Endothelial cell of umbilical vein (primary cell): ENCODE measurements at regions not wholly inside any gene's neighbourhood (a gene's known extent, or its start where the extent isn't known, plus 50 kb on each side); places are given as distances from the start of the nearest gene placed in this dataset.

Source experiments
- BruUV-seq: library from RNA; stranded (reverse); fragments of 400-500 nt; replicated peaks from 2 replicates; lab custom pipeline; 2021; lab: Mats Ljungman, UMichigan
- CTCF ChIA-PET: fragments of 300-600, 350-600 bp; sonication (Branson Sonifier 250); formaldehyde crosslinking; loops from one replicate; lab custom pipeline; 2021; ENCODE audit warnings: antibody characterized with exemption, inconsistent platforms; lab: Charles Lee
- POLR2A ChIA-PET: fragments of 300-600, 350-600 bp; sonication (Branson Sonifier 250); formaldehyde crosslinking; loops from one replicate; lab custom pipeline; 2021; ENCODE audit warnings: antibody characterized with exemption, inconsistent platforms; lab: Charles Lee
- DNase-seq: peaks from one replicate; pipeline ENCODE4 v3.0.0-alpha.2; 2011; ENCODE audit warnings: low read depth, low spot score
- FAIRE-seq: peaks from 2 replicates; lab custom pipeline; 2011; peaks lifted over from hg19 to GRCh38; lab: Jason Lieb, UNC
- H2AFZ ChIP-seq: 2 replicates; pipeline ENCODE4 v1.6.0; 2012; ENCODE audit warnings: low read depth, low read length, control low read depth, inconsistent platforms
- H3K27ac ChIP-seq: 2 replicates; pipeline ENCODE4 v1.5.1; 2011; ENCODE audit warnings: low read depth, mild to moderate bottlenecking, control low read depth, low read length, moderate library complexity; ENCODE audit not compliant: insufficient read depth
- H3K27me3 ChIP-seq, 2 experiments: 2 replicates each; pipeline versions ENCODE4 v1.6.0 to v1.6.1; 2011; ENCODE audit warnings: low read length in 2 of 2, mixed read lengths in 1 of 2; ENCODE audit not compliant: control insufficient read depth in 2 of 2, insufficient read depth in 2 of 2
- H3K36me3 ChIP-seq, 2 experiments: 2 replicates in 1 of 2; 3 replicates in 1 of 2; pipeline ENCODE4 v1.5.1; 2011; ENCODE audit warnings: low read length in 2 of 2, mild to moderate bottlenecking in 1 of 2, moderate library complexity in 1 of 2; ENCODE audit not compliant: control insufficient read depth in 2 of 2, insufficient read depth in 2 of 2; ENCODE audit errors: extremely low read depth in 1 of 2
- H3K4me1 ChIP-seq: 3 replicates; pipeline ENCODE4 v1.5.1; 2011; ENCODE audit warnings: mild to moderate bottlenecking, low read length; ENCODE audit not compliant: control insufficient read depth, insufficient read depth; ENCODE audit errors: extremely low read depth
- H3K4me2 ChIP-seq: 2 replicates; pipeline ENCODE4 v1.6.1; 2011; ENCODE audit warnings: low read length, control low read depth, mixed read lengths; ENCODE audit not compliant: insufficient read depth
- H3K4me3 ChIP-seq, 3 experiments: fragments of 200-600 bp in 1 of 3; sonication (generic), shearing (Covaris generic) in 1 of 3; replicated peaks in 1 of 3; 2 replicates each; pipeline ENCODE4 v1.5.1; 2011 to 2016; ENCODE audit warnings: control low read depth in 3 of 3, low read length in 3 of 3, mild to moderate bottlenecking in 2 of 3, inconsistent platforms in 1 of 3, low read depth in 1 of 3, moderate library complexity in 1 of 3; ENCODE audit not compliant: insufficient read depth in 1 of 3
- H3K79me2 ChIP-seq: 2 replicates; pipeline ENCODE4 v1.6.0; 2012; ENCODE audit warnings: low read length, inconsistent platforms; ENCODE audit not compliant: control insufficient read depth, insufficient read depth
- H3K9ac ChIP-seq: replicated peaks from 2 replicates; pipeline ENCODE3; 2011; ENCODE audit warnings: low read length, control low read depth; ENCODE audit not compliant: insufficient read depth; ENCODE audit errors: extremely low read depth
- H3K9me1 ChIP-seq: replicated peaks from 3 replicates; pipeline ENCODE4 v1.6.0; 2011; ENCODE audit warnings: mild to moderate bottlenecking, low read length; ENCODE audit not compliant: control insufficient read depth, insufficient read depth; ENCODE audit errors: extremely low read depth
- H3K9me3 ChIP-seq: replicated peaks from 2 replicates; pipeline ENCODE4 v1.5.1; 2012; ENCODE audit warnings: low read length, inconsistent platforms; ENCODE audit not compliant: control insufficient read depth, insufficient read depth
- H4K20me1 ChIP-seq: replicated peaks from 2 replicates; pipeline ENCODE3; 2011; ENCODE audit warnings: mild to moderate bottlenecking, low read length; ENCODE audit not compliant: control insufficient read depth, insufficient read depth; ENCODE audit errors: extremely low read depth
- CTCF ChIP-seq, 2 donors: IDR thresholded peaks; 1 replicate in 1 of 2; 2 replicates in 1 of 2; pipeline ENCODE4 v1.5.1; 2011; ENCODE audit warnings: low read length in 2 of 2, mild to moderate bottlenecking in 2 of 2, moderate library complexity in 2 of 2, control low read depth in 1 of 2, inconsistent platforms in 1 of 2, low read depth in 1 of 2; ENCODE audit not compliant: insufficient read depth in 1 of 2; ENCODE audit errors: extremely low read depth in 1 of 2
- FOS ChIP-seq: IDR thresholded peaks from 2 replicates; pipeline ENCODE4 v1.6.1; 2011; ENCODE audit warnings: mild to moderate bottlenecking, low read length, moderate library complexity, borderline replicate concordance; ENCODE audit not compliant: insufficient read depth
- GATA2 ChIP-seq: IDR thresholded peaks from 2 replicates; pipeline ENCODE4 v1.7.0; 2011; ENCODE audit warnings: low read depth, mild to moderate bottlenecking, moderate library complexity, mixed read lengths, low read length; ENCODE audit not compliant: insufficient read length, insufficient read depth
- JUN ChIP-seq: IDR thresholded peaks from 2 replicates; pipeline ENCODE4 v1.6.1; 2011; ENCODE audit warnings: borderline replicate concordance, low read depth; ENCODE audit not compliant: insufficient read length, insufficient read depth
- MYC ChIP-seq: IDR thresholded peaks from one replicate; pipeline ENCODE4 v1.6.1; 2011; ENCODE audit warnings: mild to moderate bottlenecking, low read depth, low read length
- POLR2AphosphoS5 ChIP-seq: IDR thresholded peaks from 2 replicates; pipeline ENCODE4 v1.6.1; 2012; ENCODE audit warnings: low read depth, mild to moderate bottlenecking, control low read depth, low read length, moderate library complexity; ENCODE audit not compliant: insufficient read depth
- dilution Hi-C: fragments of 300-500 bp; cut with MboI; formaldehyde crosslinking; loops from one replicate; pipeline ENCODE4 v1.15.0; 2019; ENCODE audit warnings: low sequenced_read_pairs; ENCODE audit not compliant: extremely low pct_ligation_motif_present
- intact Hi-C: fragments of 100-400 bp; cut with micrococcal nuclease; formaldehyde crosslinking; loops from one replicate; pipeline ENCODE4 v1.10.0; 2022
- TF ChIP-seq, protein P1 (sequence below): IDR thresholded peaks from 2 replicates; pipeline ENCODE4 v1.6.1; 2011; ENCODE audit not compliant: insufficient read depth, insufficient read length

DNA sequence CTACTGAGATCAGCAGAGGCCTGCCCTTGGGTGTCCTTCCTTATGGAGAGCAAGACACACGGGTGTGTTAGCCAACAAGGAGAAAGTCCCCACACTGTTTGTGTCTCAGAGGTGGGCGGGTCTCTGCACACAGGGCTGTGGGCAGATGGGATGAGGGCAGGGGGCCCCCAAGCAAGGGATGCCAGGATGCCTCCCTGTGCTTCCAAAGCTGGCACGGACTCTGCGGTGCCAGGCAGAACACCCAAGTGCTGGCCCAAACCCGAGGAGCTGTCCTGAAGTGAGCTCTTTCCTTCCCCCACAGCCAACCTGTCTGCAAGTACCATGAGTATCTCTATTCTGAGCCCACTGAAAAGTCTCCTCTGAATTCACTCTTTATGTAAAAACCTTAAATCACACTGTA, 273.3 kb downstream of the CTTN start:
- no peaks in the 10 kb centered on the region for H3K27me3 ChIP-seq
- H3K9me3 ChIP-seq = no peaks in the 10 kb centered on the region
- H4K20me1 ChIP-seq = no peaks in the 10 kb centered on the region
- dilution Hi-C loops = no loop called here
- no peak overlapping the region for H3K4me2 ChIP-seq
- ChIA-PET CTCF (no interaction called here), POLR2A (no interaction called here)
- no peak overlapping the region for H3K27ac ChIP-seq
- H3K4me1 ChIP-seq = no peaks in the 10 kb centered on the region
- intact Hi-C loops = no loop called here
- H3K4me3 ChIP-seq = no peak overlapping the region
- no peaks in the 10 kb centered on the region for H3K79me2 ChIP-seq
- no TSS peak for BruUV-seq
- no peaks in the 10 kb centered on the region for H3K9me1 ChIP-seq
- H3K36me3 ChIP-seq = no peaks in the 10 kb centered on the region
- FAIRE-seq = no peak
- TF ChIP-seq POLR2AphosphoS5 (no peak), JUN (no peak), CTCF (IDR thresholded peaks at IDR 0.05; ENCODE audit: extremely low read depth in 1 of 2, insufficient read depth in 1 of 2, low read depth in 1 of 2, low read length in 2 of 2) (no peak), GATA2 (no peak), FOS (no peak), MYC (no peak)
- TF ChIP-seq, protein P1, sequence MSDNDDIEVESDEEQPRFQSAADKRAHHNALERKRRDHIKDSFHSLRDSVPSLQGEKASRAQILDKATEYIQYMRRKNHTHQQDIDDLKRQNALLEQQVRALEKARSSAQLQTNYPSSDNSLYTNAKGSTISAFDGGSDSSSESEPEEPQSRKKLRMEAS = no peak
- no peak for DNase-seq
- no peak overlapping the region for H2AFZ ChIP-seq
- H3K9ac ChIP-seq = no peak overlapping the region
